ENCODE measurements at regions not wholly inside any gene's neighbourhood (a gene's known extent, or its start where the extent isn't known, plus 50 kb on each side); places are given as distances from the start of the nearest gene placed in this dataset.

DNA sequence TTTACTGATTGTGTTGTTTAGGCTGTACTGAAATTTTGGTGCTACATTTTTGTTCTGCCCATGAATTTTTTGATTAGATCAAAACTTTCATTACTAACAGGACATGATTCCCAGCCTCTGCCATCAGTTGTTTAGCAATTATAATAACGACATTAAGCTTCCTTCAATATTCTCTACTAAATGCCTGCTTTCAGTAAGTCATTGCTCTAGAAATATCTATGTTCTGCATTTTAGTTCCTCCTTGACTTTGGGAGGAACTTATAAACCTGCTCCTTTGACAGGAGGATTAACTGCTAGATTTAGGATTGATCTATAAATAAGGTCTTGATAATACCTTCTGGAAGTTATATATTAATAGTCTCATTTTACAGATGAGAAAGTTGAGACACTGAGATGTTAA is 269.1 kb downstream of the RAP2B start:
- Mint-ChIP-seq H3K4me3 (no peak overlapping the region), H3K27me3 (ENCODE audit: low read depth) (no peaks in the 10 kb centered on the region), H3K4me1 (ENCODE audit: low read depth) (no peaks in the 10 kb centered on the region), H3K27ac (no peak overlapping the region), H3K9me3 (no peaks in the 10 kb centered on the region), H3K36me3 (ENCODE audit: low read depth) (no peaks in the 10 kb centered on the region)
- DNase-seq (ENCODE audit: low spot score), result no peak

DNA sequence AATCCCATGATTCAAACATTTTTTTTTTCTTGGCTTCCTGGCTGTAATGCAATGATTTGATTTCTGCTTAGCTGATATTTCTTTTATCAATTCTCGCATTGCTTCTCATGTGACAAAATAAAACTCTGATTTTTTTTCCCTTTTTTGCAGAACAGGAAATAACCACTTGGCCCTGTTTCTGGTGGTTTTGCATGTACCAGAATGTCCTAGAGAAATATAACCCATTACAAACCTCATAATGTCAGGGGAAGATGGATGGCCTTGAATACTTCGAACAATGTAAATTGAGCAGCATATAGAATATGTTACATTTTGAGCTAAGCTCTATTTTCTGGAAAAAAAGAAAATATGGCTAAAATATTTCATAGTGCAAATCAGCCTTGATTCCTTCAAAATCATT is 275.6 kb downstream of the RAP2B start:
- Mint-ChIP-seq H3K4me3 (no peak overlapping the region), H3K27me3 (ENCODE audit: low read depth) (no peaks in the 10 kb centered on the region), H3K9me3 (no peaks in the 10 kb centered on the region), H3K27ac (no peak overlapping the region), H3K36me3 (ENCODE audit: low read depth) (no peaks in the 10 kb centered on the region), H3K4me1 (ENCODE audit: low read depth) (peaks cover 5% of the 10 kb centered on the region)
- DNase-seq (ENCODE audit: low spot score), result no peak

DNA sequence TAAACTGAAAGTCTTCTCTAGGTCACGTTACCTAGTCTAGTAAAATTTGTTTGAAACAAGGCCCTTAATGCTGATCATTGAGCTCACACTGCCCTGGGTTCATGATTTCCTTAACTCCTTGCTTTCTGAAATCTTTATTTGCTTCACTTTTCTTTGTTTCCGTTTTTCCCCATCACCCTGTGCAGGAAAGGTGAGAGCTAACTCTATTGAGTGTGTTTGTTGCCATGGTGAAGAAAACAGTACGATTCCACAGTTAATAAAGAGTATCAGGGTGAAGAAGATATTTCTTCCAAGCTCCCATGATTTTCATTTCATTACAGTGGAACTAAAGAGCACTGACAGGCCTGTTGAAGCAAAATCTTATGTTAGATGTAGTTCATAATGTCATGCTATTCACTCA is 276.2 kb downstream of the RAP2B start:
- H3K27me3 Mint-ChIP-seq (ENCODE audit: low read depth), result no peaks in the 10 kb centered on the region
- H3K4me3 Mint-ChIP-seq, result no peak overlapping the region
- H3K27ac Mint-ChIP-seq, result no peak overlapping the region
- peaks cover 11% of the 10 kb centered on the region for H3K4me1 Mint-ChIP-seq (ENCODE audit: low read depth)
- DNase-seq (ENCODE audit: low spot score), result no peak
- no peaks in the 10 kb centered on the region for H3K9me3 Mint-ChIP-seq
- H3K36me3 Mint-ChIP-seq (ENCODE audit: low read depth), result no peaks in the 10 kb centered on the region

- no peak for DNase-seq (ENCODE audit: low spot score)
- Mint-ChIP-seq H3K36me3 (ENCODE audit: low read depth) (no peaks in the 10 kb centered on the region), H3K4me3 (no peak overlapping the region), H3K4me1 (ENCODE audit: low read depth) (peaks cover 12% of the 10 kb centered on the region), H3K27me3 (ENCODE audit: low read depth) (no peaks in the 10 kb centered on the region), H3K9me3 (no peaks in the 10 kb centered on the region), H3K27ac (no peak overlapping the region)
Measured at GRCh38 chr3:153439780-153440179, 277.8 kb downstream of the RAP2B start.

GRCh38 chr3:153440311-153440710 is 278.3 kb downstream of the RAP2B start:
- no peak overlapping the region for H3K27ac Mint-ChIP-seq
- H3K4me1 Mint-ChIP-seq (ENCODE audit: low read depth), result peaks cover 12% of the 10 kb centered on the region
- H3K27me3 Mint-ChIP-seq (ENCODE audit: low read depth), result no peaks in the 10 kb centered on the region
- no peak for DNase-seq (ENCODE audit: low spot score)
- no peaks in the 10 kb centered on the region for H3K36me3 Mint-ChIP-seq (ENCODE audit: low read depth)
- no peak overlapping the region for H3K4me3 Mint-ChIP-seq
- no peaks in the 10 kb centered on the region for H3K9me3 Mint-ChIP-seq

GRCh38 chr3:153442386-153442785 is 280.4 kb downstream of the RAP2B start:
- H3K4me3 Mint-ChIP-seq, result peak overlapping the region; percentile 4
- no peaks in the 10 kb centered on the region for H3K36me3 Mint-ChIP-seq (ENCODE audit: low read depth)
- no peaks in the 10 kb centered on the region for H3K9me3 Mint-ChIP-seq
- DNase-seq (ENCODE audit: low spot score), result no peak
- peaks cover 12% of the 10 kb centered on the region for H3K4me1 Mint-ChIP-seq (ENCODE audit: low read depth)
- peak overlapping the region; percentile 33 for H3K27ac Mint-ChIP-seq
- no peaks in the 10 kb centered on the region for H3K27me3 Mint-ChIP-seq (ENCODE audit: low read depth)

GRCh38 chr3:153442799-153443487 is 280.9 kb downstream of the RAP2B start:
- Mint-ChIP-seq H3K36me3 (ENCODE audit: low read depth) (no peaks in the 10 kb centered on the region), H3K27ac (peak overlapping the region; percentile 38), H3K27me3 (ENCODE audit: low read depth) (no peaks in the 10 kb centered on the region), H3K4me3 (peak overlapping the region; percentile 20), H3K4me1 (ENCODE audit: low read depth) (peaks cover 12% of the 10 kb centered on the region), H3K9me3 (no peaks in the 10 kb centered on the region)
- DNase-seq (ENCODE audit: low spot score), result no peak

- H3K36me3 Mint-ChIP-seq (ENCODE audit: low read depth), result no peaks in the 10 kb centered on the region
- no peak overlapping the region for H3K27ac Mint-ChIP-seq
- no peaks in the 10 kb centered on the region for H3K27me3 Mint-ChIP-seq (ENCODE audit: low read depth)
- H3K9me3 Mint-ChIP-seq, result no peaks in the 10 kb centered on the region
- H3K4me1 Mint-ChIP-seq (ENCODE audit: low read depth), result peaks cover 12% of the 10 kb centered on the region
- no peak overlapping the region for H3K4me3 Mint-ChIP-seq
- no peak for DNase-seq (ENCODE audit: low spot score)
Measured at GRCh38 chr3:153443961-153444360, 281.9 kb downstream of the RAP2B start.

- no peak for DNase-seq (ENCODE audit: low spot score)
- Mint-ChIP-seq H3K36me3 (ENCODE audit: low read depth) (no peaks in the 10 kb centered on the region), H3K27me3 (ENCODE audit: low read depth) (no peaks in the 10 kb centered on the region), H3K27ac (no peak overlapping the region), H3K4me1 (ENCODE audit: low read depth) (peaks cover 12% of the 10 kb centered on the region), H3K4me3 (no peak overlapping the region), H3K9me3 (no peaks in the 10 kb centered on the region)
Measured at GRCh38 chr3:153445817-153446216, 283.8 kb downstream of the RAP2B start.

DNA sequence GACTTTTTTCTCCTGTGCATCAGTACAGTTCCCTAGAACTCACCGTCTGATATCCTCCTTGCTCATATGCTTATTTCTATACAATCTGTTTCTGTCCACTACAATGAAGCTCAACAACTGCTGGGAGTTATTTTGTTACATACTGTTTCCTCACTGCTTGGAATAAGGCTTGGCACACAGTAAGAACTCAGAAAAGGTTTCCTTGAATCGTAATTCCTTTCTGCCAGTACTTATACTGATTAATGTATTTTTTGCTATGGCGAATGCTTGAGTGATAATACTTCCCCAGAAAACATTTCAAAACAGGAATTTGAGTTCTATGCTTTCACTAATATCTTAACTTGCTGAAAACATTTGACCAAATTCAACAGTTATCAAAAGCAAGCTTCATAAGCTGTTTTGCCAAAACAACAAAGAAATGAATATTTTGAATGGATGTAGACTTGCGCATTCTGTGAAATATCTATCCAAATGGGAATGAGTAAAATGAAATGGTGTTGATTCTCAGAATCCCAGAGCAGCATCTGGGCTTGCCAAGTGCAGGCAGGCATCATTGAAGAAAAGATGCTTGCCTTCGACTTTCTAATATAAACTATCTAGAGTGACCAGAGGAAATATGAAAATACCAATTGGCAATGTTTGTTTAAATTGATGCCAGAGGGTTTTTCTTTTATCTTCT is 286.3 kb downstream of the RAP2B start:
- H3K4me1 Mint-ChIP-seq (ENCODE audit: low read depth), result peaks cover 5% of the 10 kb centered on the region

GRCh38 chr3:153456833-153457545 is 295.0 kb downstream of the RAP2B start:
- Mint-ChIP-seq H3K9me3 (no peaks in the 10 kb centered on the region), H3K27me3 (ENCODE audit: low read depth) (peaks cover 2% of the 10 kb centered on the region), H3K4me1 (ENCODE audit: low read depth) (no peaks in the 10 kb centered on the region), H3K27ac (no peak overlapping the region), H3K36me3 (ENCODE audit: low read depth) (no peaks in the 10 kb centered on the region), H3K4me3 (no peak overlapping the region)
- DNase-seq (ENCODE audit: low spot score), result no peak

More for the DNA sequence above, 286.3 kb downstream of the RAP2B start:
- H3K9me3 Mint-ChIP-seq, result no peaks in the 10 kb centered on the region
- no peak for DNase-seq (ENCODE audit: low spot score)
- H3K27me3 Mint-ChIP-seq (ENCODE audit: low read depth), result no peaks in the 10 kb centered on the region
- H3K4me3 Mint-ChIP-seq, result no peak overlapping the region
- no peak overlapping the region for H3K27ac Mint-ChIP-seq
- H3K36me3 Mint-ChIP-seq (ENCODE audit: low read depth), result no peaks in the 10 kb centered on the region

GRCh38 chr3:153458881-153459280 is 296.9 kb downstream of the RAP2B start:
- H3K27me3 Mint-ChIP-seq (ENCODE audit: low read depth), result peaks cover 2% of the 10 kb centered on the region
- H3K36me3 Mint-ChIP-seq (ENCODE audit: low read depth), result no peaks in the 10 kb centered on the region
- no peak for DNase-seq (ENCODE audit: low spot score)
- H3K27ac Mint-ChIP-seq, result no peak overlapping the region
- H3K4me3 Mint-ChIP-seq, result no peak overlapping the region
- H3K4me1 Mint-ChIP-seq (ENCODE audit: low read depth), result peaks cover 11% of the 10 kb centered on the region
- no peaks in the 10 kb centered on the region for H3K9me3 Mint-ChIP-seq

DNA sequence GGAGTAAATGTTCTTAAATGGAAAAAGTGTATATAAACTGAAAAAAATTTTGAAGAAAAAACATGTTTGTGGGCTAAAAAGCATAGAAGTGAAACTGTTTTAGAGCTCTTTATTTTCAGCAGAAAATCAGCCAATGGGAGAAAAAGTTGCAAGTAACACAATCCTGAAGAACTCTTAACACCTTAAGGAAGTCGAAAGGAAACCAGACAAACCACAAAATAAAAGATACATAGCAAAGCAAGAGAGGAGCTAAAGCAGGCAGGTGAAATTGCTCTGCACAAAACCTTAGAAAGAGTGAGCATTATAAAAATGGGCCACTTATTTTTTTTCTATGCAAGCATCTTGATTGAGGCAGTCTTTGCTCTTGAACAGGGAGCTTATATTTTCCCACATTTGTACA is 300.5 kb downstream of the RAP2B start:
- Mint-ChIP-seq H3K36me3 (ENCODE audit: low read depth) (no peaks in the 10 kb centered on the region), H3K9me3 (no peaks in the 10 kb centered on the region), H3K4me1 (ENCODE audit: low read depth) (peaks cover 15% of the 10 kb centered on the region), H3K27ac (peak overlapping the region; percentile 47), H3K27me3 (ENCODE audit: low read depth) (peaks cover 3% of the 10 kb centered on the region), H3K4me3 (peak overlapping the region; percentile 13)
- no peak for DNase-seq (ENCODE audit: low spot score)

- Mint-ChIP-seq H3K4me3 (no peak overlapping the region), H3K27ac (no peak overlapping the region), H3K36me3 (ENCODE audit: low read depth) (no peaks in the 10 kb centered on the region), H3K4me1 (ENCODE audit: low read depth) (peaks cover 15% of the 10 kb centered on the region), H3K9me3 (no peaks in the 10 kb centered on the region), H3K27me3 (ENCODE audit: low read depth) (peaks cover 3% of the 10 kb centered on the region)
- DNase-seq (ENCODE audit: low spot score), result no peak
Measured at GRCh38 chr3:153463895-153464294, 301.9 kb downstream of the RAP2B start.

Data from T-helper 2 cell treated with Interferon-gamma antibody and Interleukin-4, amounts not matched to agents 5 μg/mL and 100 μg/mL, for 36 hours (primary cell).